PC-3 (cell line): ENCODE measurements at regions not wholly inside any gene's neighbourhood (a gene's known extent, or its start where the extent isn't known, plus 50 kb on each side); places are given as distances from the start of the nearest gene placed in this dataset.

ENCODE experiments used
- EZH2 ChIP-seq: fragments of 300-600 bp; sonication (generic); IDR thresholded peaks from one replicate; pipeline ENCODE4 v1.6.1; 2017; ENCODE audit warnings: antibody characterized with exemption, mild to moderate bottlenecking, low read length; ENCODE audit not compliant: unreplicated experiment
- EZH2phosphoT487 ChIP-seq: fragments of 300-600 bp; sonication (generic); IDR thresholded peaks from 2 replicates; pipeline ENCODE4 v1.6.1; 2018; ENCODE audit warnings: mild to moderate bottlenecking, antibody characterized with exemption, low read length, borderline replicate concordance
- TF ChIP-seq, protein P1 (sequence below): fragments of 300-600 bp; sonication (generic); conservative IDR thresholded peaks from 2 replicates; pipeline ENCODE4 v1.5.1; 2017; ENCODE audit warnings: antibody characterized with exemption, low read depth, mild to moderate bottlenecking, low read length

DNA sequence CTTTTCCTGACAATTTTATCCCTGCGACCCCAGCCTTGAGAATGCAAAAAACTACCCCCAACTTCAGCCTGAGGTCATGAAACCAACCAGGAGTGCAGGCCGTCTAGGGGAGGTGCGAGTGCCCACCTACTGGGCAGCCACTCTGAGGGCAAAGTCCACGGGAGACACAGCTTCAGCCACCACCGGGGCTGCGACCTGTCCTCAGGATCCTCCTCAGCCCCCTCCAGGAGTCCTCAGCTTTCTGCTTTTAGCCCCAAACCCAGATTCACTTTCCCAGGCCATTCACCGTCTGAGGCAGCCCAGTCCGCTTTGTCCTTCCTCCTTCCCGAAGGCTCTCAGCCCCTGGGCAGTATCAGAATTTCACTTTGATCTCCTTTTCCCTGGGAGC, 210.2 kb upstream of the TNP1 start:
- TF ChIP-seq, protein P1, sequence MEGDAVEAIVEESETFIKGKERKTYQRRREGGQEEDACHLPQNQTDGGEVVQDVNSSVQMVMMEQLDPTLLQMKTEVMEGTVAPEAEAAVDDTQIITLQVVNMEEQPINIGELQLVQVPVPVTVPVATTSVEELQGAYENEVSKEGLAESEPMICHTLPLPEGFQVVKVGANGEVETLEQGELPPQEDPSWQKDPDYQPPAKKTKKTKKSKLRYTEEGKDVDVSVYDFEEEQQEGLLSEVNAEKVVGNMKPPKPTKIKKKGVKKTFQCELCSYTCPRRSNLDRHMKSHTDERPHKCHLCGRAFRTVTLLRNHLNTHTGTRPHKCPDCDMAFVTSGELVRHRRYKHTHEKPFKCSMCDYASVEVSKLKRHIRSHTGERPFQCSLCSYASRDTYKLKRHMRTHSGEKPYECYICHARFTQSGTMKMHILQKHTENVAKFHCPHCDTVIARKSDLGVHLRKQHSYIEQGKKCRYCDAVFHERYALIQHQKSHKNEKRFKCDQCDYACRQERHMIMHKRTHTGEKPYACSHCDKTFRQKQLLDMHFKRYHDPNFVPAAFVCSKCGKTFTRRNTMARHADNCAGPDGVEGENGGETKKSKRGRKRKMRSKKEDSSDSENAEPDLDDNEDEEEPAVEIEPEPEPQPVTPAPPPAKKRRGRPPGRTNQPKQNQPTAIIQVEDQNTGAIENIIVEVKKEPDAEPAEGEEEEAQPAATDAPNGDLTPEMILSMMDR, result no peak
- TF ChIP-seq EZH2 (no peak), EZH2phosphoT487 (no peak)
